Ascending aorta (tissue), 2 donors: ENCODE measurements at regions not wholly inside any gene's neighbourhood (a gene's known extent, or its start where the extent isn't known, plus 50 kb on each side); places are given as distances from the start of the nearest gene placed in this dataset.

Source experiments
- DNase-seq, 2 donors: peaks; one replicate each; pipeline ENCODE4 v3.0.0-alpha.2; 2019; ENCODE audit warnings: low spot score in 2 of 2
- H3K27ac ChIP-seq, 2 donors: fragments of 200-600 bp; sonication (generic); one replicate each; pipeline ENCODE4 v1.5.1; 2016 to 2017; ENCODE audit warnings: mild to moderate bottlenecking in 1 of 2
- H3K27me3 ChIP-seq: fragments of 200-600 bp; sonication (generic); one replicate; pipeline ENCODE4 v1.5.1; 2017
- H3K36me3 ChIP-seq, 2 donors: fragments of 200-600 bp; sonication (generic); one replicate each; pipeline ENCODE4 v1.5.1; 2016
- H3K4me1 ChIP-seq, 2 donors: fragments of 200-600 bp; sonication (generic); one replicate each; pipeline ENCODE4 v1.5.1; 2016 to 2017; ENCODE audit warnings: mild to moderate bottlenecking in 1 of 2
- H3K4me3 ChIP-seq, 2 donors: fragments of 200-600 bp; sonication (generic); one replicate each; pipeline ENCODE4 v1.5.1; 2016 to 2017; ENCODE audit warnings: mild to moderate bottlenecking in 1 of 2
- H3K9me3 ChIP-seq, 2 donors: fragments of 200-600 bp; sonication (generic); one replicate each; pipeline ENCODE4 v1.5.1; 2016
- CTCF ChIP-seq, 3 experiments: fragments of 200-600 bp in 2 of 3; fragments of 450-650 bp in 1 of 3; sonication (generic) in 2 of 3; IDR thresholded peaks; one replicate each; pipeline ENCODE4 v1.5.1; 2016 to 2019; ENCODE audit warnings: antibody characterized with exemption in 3 of 3, mild to moderate bottlenecking in 1 of 3, moderate library complexity in 1 of 3
- intact Hi-C: fragments of 100-400 bp; cut with DNase I; formaldehyde crosslinking; loops from one replicate; pipeline ENCODE4 v1.15.1; 2023

DNA sequence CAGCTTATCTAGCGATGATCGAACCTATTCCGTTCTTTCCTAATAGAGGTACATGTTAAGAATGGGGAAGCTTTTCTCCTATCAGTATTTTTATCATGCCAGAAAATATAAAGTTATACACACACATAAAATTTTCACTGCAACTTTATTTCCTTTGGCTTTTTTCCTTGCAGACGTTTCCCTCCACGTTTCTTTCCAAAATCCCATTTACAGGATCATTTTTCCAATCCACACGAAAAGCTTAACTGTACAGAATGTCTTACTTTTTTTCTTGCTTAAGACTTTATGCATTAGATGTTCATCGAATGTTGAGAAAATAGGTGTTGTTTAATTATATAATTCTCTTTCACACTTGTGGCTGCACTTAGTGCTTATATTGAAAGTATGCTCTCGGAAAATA is 62.9 kb upstream of the HDGFL1 start:
- no peaks in the 10 kb centered on the region for H3K36me3 ChIP-seq
- intact Hi-C loops = no loop called here
- H3K4me3 ChIP-seq = no peak overlapping the region
- DNase-seq = no peak
- H3K4me1 ChIP-seq = no peaks in the 10 kb centered on the region
- no peak overlapping the region for H3K27ac ChIP-seq
- H3K27me3 ChIP-seq = no peaks in the 10 kb centered on the region
- TF ChIP-seq CTCF (IDR thresholded peaks at IDR 0.05) = no peak
- H3K9me3 ChIP-seq = no peaks in the 10 kb centered on the region

DNA sequence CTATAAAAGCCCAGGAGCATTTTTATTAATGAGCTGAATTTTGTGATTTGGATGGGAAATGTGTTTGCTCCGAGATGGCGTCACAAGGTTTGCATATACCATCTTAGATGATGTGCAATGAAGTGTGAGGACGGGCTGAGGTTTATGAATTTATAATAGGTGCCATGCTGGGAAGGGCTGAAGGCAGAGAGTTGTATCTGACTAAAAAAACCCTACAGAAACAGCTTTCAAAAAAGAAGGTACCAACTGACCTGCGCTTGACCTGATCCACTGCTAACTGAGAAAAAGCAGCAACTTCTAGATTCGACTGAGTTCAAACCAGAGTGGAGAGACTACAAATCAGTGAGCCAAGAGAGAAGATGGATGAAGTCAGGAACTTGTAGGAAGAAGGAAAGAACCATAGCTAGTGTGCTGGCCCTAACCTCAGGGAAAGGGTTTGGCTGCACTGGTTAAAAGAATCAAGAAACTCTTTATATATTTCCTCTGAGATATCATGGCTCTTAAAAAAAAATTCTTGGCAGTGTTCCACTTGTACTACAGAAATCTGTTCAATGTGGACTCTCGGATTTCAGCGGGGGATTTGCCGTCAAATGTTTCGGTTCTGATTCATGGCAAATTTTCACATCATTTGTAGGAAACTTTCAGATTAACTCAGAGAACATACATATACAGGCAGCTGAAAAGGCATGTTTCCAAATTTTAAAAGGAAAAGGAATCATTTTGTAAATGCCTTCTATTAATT is 56.5 kb upstream of the HDGFL1 start:
- Histone ChIP-seq H3K27ac (no peak overlapping the region), H3K9me3 (no peaks in the 10 kb centered on the region), H3K4me1 (no peaks in the 10 kb centered on the region), H3K4me3 (no peak overlapping the region), H3K27me3 (no peaks in the 10 kb centered on the region), H3K36me3 (no peaks in the 10 kb centered on the region)
- TF ChIP-seq CTCF (IDR thresholded peaks at IDR 0.05) = no peak
- no peak for DNase-seq
- intact Hi-C loops = no loop called here

DNA sequence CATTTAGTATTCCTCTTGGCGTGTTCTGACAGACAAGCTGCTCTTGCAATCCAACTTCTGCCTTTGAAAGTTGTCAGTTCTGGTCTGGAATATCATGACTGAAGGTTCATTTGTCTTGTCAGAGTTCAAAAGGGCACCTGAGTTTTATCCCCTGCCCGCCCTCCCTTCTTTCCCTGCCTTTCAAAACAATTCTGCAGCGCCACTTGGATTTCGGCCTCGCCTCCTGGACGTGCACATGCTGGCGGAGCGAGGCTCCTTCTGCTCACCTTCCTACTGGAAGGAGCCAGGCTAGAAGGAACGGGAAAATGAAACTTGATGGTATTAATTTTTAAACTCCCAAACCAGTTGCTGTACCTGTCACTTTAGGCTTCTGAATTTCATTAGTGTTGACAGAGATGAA is 55.7 kb upstream of the HDGFL1 start:
- intact Hi-C loops = no loop called here
- TF ChIP-seq CTCF (IDR thresholded peaks at IDR 0.05) = no peak
- H3K4me3 ChIP-seq = no peak overlapping the region
- H3K27ac ChIP-seq = no peak overlapping the region
- no peaks in the 10 kb centered on the region for H3K9me3 ChIP-seq
- no peaks in the 10 kb centered on the region for H3K36me3 ChIP-seq
- no peaks in the 10 kb centered on the region for H3K27me3 ChIP-seq
- no peaks in the 10 kb centered on the region for H3K4me1 ChIP-seq
- no peak for DNase-seq

- H3K4me3 ChIP-seq = no peak overlapping the region
- intact Hi-C loops = no loop called here
- no peak overlapping the region for H3K27ac ChIP-seq
- DNase-seq = no peak
- TF ChIP-seq CTCF (IDR thresholded peaks at IDR 0.05) = no peak
- no peaks in the 10 kb centered on the region for H3K27me3 ChIP-seq
- H3K36me3 ChIP-seq = no peaks in the 10 kb centered on the region
- no peaks in the 10 kb centered on the region for H3K9me3 ChIP-seq
- H3K4me1 ChIP-seq = no peaks in the 10 kb centered on the region
These were observed 50.1 kb upstream of the HDGFL1 start for GRCh38 chr6:22519237-22519636.
